Chondrocyte (in vitro differentiated cells): ENCODE measurements at regions not wholly inside any gene's neighbourhood (a gene's known extent, or its start where the extent isn't known, plus 50 kb on each side); places are given as distances from the start of the nearest gene placed in this dataset.
A peak's percentile ranks its signal among the peaks of the same experiment; 100 is the strongest.

Source experiments
- DNase-seq: peaks from one replicate; pipeline ENCODE4 v3.0.0; 2021; ENCODE audit warnings: mixed read lengths, low spot score
- H3K27ac Mint-ChIP-seq: one replicate; pipeline ENCODE4 v1.8.0; 2021; ENCODE audit warnings: mild to moderate bottlenecking, moderate library complexity, mixed read lengths; ENCODE audit not compliant: unreplicated experiment
- H3K27me3 Mint-ChIP-seq: 2 replicates; pipeline ENCODE4 v1.8.0; 2021; ENCODE audit warnings: low read depth, mixed read lengths
- H3K36me3 Mint-ChIP-seq: 2 replicates; pipeline ENCODE4 v1.8.0; 2021; ENCODE audit warnings: low read depth, mixed read lengths
- H3K4me1 Mint-ChIP-seq: 2 replicates; pipeline ENCODE4 v1.8.0; 2021; ENCODE audit warnings: low read depth, mild to moderate bottlenecking, mixed read lengths
- H3K4me3 Mint-ChIP-seq: one replicate; pipeline ENCODE4 v1.8.0; 2021; ENCODE audit warnings: mild to moderate bottlenecking, moderate library complexity, mixed read lengths; ENCODE audit not compliant: unreplicated experiment
- H3K9me3 Mint-ChIP-seq: 2 replicates; pipeline ENCODE4 v1.8.0; 2021; ENCODE audit warnings: low read depth, mixed read lengths
- CTCF ChIP-seq: fragments of 200-600 bp; sonication (generic); IDR thresholded peaks from 2 replicates; pipeline ENCODE4 v1.5.0; 2021; ENCODE audit warnings: antibody characterized with exemption, mild to moderate bottlenecking, moderate library complexity

GRCh38 chr5:2544003-2544402 is 207.5 kb downstream of the IRX2 start:
- DNase-seq = no peak
- no peaks in the 10 kb centered on the region for H3K36me3 Mint-ChIP-seq
- H3K27ac Mint-ChIP-seq = no peak overlapping the region
- no peak overlapping the region for H3K4me3 Mint-ChIP-seq
- H3K4me1 Mint-ChIP-seq = no peaks in the 10 kb centered on the region
- TF ChIP-seq CTCF = no peak
- peaks cover 6% of the 10 kb centered on the region for H3K9me3 Mint-ChIP-seq
- H3K27me3 Mint-ChIP-seq = peaks cover 5% of the 10 kb centered on the region

GRCh38 chr5:2542821-2543220 is 208.7 kb downstream of the IRX2 start:
- Mint-ChIP-seq H3K9me3 (peaks cover 6% of the 10 kb centered on the region), H3K27me3 (peaks cover 9% of the 10 kb centered on the region), H3K27ac (no peak overlapping the region), H3K36me3 (no peaks in the 10 kb centered on the region), H3K4me3 (no peak overlapping the region), H3K4me1 (peaks cover 1% of the 10 kb centered on the region)
- no peak for TF ChIP-seq CTCF
- no peak for DNase-seq

GRCh38 chr5:2542026-2542425 is 209.5 kb downstream of the IRX2 start:
- no peak for DNase-seq
- Mint-ChIP-seq H3K36me3 (no peaks in the 10 kb centered on the region), H3K4me3 (no peak overlapping the region), H3K4me1 (peaks cover 9% of the 10 kb centered on the region), H3K9me3 (peaks cover 6% of the 10 kb centered on the region), H3K27me3 (peaks cover 17% of the 10 kb centered on the region), H3K27ac (no peak overlapping the region)
- TF ChIP-seq CTCF = no peak

GRCh38 chr5:2538169-2538568 is 213.3 kb downstream of the IRX2 start:
- no peak for DNase-seq
- H3K9me3 Mint-ChIP-seq = peaks cover 6% of the 10 kb centered on the region
- H3K27ac Mint-ChIP-seq = no peak overlapping the region
- H3K27me3 Mint-ChIP-seq = peaks cover 28% of the 10 kb centered on the region
- no peak for TF ChIP-seq CTCF
- H3K4me3 Mint-ChIP-seq = no peak overlapping the region
- no peaks in the 10 kb centered on the region for H3K36me3 Mint-ChIP-seq
- H3K4me1 Mint-ChIP-seq = peaks cover 9% of the 10 kb centered on the region

- DNase-seq = no peak
- peaks cover 6% of the 10 kb centered on the region for H3K9me3 Mint-ChIP-seq
- H3K27ac Mint-ChIP-seq = no peak overlapping the region
- peaks cover 28% of the 10 kb centered on the region for H3K27me3 Mint-ChIP-seq
- peak overlapping the region; percentile 51 for H3K4me3 Mint-ChIP-seq
- peaks cover 9% of the 10 kb centered on the region for H3K4me1 Mint-ChIP-seq
- no peak for TF ChIP-seq CTCF
- no peaks in the 10 kb centered on the region for H3K36me3 Mint-ChIP-seq
Observed at GRCh38 chr5:2537378-2538145, 213.9 kb downstream of the IRX2 start.
